ENCODE measurements at regions not wholly inside any gene's neighbourhood (a gene's known extent, or its start where the extent isn't known, plus 50 kb on each side); places are given as distances from the start of the nearest gene placed in this dataset.
"Not testable (repeated sequence)": the region's sequence is repeated elsewhere in the genome, so short reads cannot be mapped to it uniquely, and the experiment has no call there.

DNA sequence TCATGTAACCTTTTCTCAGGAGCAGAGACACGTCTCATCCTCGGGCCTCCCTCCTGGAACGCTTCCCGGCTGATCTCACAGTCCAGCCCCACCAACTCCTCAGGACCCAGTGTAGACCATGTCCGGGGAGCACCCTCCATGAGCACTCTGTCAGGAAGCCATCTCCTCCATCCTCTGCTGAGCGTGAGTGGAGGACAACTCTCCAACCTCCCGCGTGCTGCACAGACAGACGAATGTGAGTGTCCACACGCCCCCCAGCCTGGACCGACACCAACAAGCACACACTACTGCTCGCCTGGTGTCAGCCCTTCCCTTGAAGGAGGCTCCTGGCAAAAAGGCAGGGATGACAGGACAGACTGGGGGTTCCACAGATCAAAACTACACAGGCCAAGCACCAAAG, 86.6 kb downstream of the SHANK2 start:
- TF ChIP-seq POLR2A (IDR thresholded peaks at IDR 0.05) (no peak), POLR2AphosphoS5 (IDR thresholded peaks at IDR 0.05) (no peak), EP300 (IDR thresholded peaks at IDR 0.05) (no peak)
- TF ChIP-seq, protein P1, sequence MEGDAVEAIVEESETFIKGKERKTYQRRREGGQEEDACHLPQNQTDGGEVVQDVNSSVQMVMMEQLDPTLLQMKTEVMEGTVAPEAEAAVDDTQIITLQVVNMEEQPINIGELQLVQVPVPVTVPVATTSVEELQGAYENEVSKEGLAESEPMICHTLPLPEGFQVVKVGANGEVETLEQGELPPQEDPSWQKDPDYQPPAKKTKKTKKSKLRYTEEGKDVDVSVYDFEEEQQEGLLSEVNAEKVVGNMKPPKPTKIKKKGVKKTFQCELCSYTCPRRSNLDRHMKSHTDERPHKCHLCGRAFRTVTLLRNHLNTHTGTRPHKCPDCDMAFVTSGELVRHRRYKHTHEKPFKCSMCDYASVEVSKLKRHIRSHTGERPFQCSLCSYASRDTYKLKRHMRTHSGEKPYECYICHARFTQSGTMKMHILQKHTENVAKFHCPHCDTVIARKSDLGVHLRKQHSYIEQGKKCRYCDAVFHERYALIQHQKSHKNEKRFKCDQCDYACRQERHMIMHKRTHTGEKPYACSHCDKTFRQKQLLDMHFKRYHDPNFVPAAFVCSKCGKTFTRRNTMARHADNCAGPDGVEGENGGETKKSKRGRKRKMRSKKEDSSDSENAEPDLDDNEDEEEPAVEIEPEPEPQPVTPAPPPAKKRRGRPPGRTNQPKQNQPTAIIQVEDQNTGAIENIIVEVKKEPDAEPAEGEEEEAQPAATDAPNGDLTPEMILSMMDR (IDR thresholded peaks at IDR 0.05) = no peak
- peak; percentile 25 to 48 for DNase-seq (ENCODE audit: low spot score in 2 of 2)
- Histone ChIP-seq H3K4me1 (no peaks in the 10 kb centered on the region), H3K27ac (no peak overlapping the region), H3K4me3 (no peak overlapping the region), H3K9me3 (no peaks in the 10 kb centered on the region), H3K36me3 (no peaks in the 10 kb centered on the region), H3K27me3 (no peaks in the 10 kb centered on the region)
- 92% methylated on average over 12 of the region's 12 CpGs for WGBS

DNA sequence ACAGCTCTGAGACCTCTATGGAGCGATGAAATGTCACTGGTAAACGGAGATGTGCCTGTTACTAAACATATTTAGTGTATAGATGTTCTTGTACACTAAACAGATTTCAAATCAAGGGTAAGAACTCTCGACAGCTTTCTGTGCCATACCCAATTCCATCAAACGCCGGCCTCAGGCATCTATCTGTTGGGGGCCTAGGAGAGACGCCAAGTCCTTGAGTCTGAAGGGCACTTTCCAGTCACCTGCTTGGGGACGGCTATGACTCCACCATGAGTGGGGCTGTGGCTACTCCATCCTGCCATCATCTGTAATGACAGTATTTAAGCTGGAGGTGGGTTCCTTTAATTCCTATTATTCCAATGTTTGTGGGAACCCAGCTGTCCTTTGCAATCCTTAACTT, 87.8 kb downstream of the SHANK2 start:
- peak; percentile 28 to 50 for DNase-seq (ENCODE audit: low spot score in 2 of 2)
- Histone ChIP-seq H3K4me1 (no peaks in the 10 kb centered on the region), H3K27ac (no peak overlapping the region), H3K27me3 (no peaks in the 10 kb centered on the region), H3K4me3 (no peak overlapping the region), H3K36me3 (no peaks in the 10 kb centered on the region), H3K9me3 (no peaks in the 10 kb centered on the region)
- TF ChIP-seq EP300 (IDR thresholded peaks at IDR 0.05) = no peak
- no peak for TF ChIP-seq POLR2AphosphoS5 (IDR thresholded peaks at IDR 0.05)
- TF ChIP-seq POLR2A (IDR thresholded peaks at IDR 0.05) = no peak
- TF ChIP-seq, protein P1 (IDR thresholded peaks at IDR 0.05) = no peak
- 87% methylated on average over 7 of the region's 7 CpGs for WGBS

DNA sequence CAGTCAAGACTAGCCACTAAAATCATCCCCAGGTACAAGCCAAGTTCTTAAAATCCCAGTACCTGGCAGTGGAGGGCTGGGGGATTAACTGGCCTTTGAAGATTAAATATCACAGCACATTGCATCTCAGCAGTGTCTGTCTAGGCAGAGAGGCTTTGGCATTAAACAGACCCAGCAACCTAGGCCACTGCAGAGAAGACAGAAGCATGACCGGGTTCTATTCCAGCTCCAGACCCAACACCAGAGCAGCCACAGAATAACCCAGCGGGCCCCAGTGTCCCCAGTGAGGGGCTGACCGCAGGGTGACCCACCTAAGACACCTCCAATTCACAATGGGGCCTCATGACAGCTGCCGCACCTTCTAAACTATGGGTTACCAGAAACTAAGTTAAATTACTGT, 88.2 kb downstream of the SHANK2 start:
- H3K4me3 ChIP-seq = no peak overlapping the region
- H3K4me1 ChIP-seq = no peaks in the 10 kb centered on the region
- no peaks in the 10 kb centered on the region for H3K9me3 ChIP-seq
- H3K27me3 ChIP-seq = no peaks in the 10 kb centered on the region
- H3K27ac ChIP-seq = no peak overlapping the region
- H3K36me3 ChIP-seq = no peaks in the 10 kb centered on the region
- TF ChIP-seq EP300 (IDR thresholded peaks at IDR 0.05) (no peak), POLR2A (IDR thresholded peaks at IDR 0.05) (no peak), POLR2AphosphoS5 (IDR thresholded peaks at IDR 0.05) (no peak)
- TF ChIP-seq, protein P1 (IDR thresholded peaks at IDR 0.05) = no peak
- 100% methylated on average over 1 of the region's 4 CpGs for WGBS
- DNase-seq (ENCODE audit: low spot score in 2 of 2) = peak; percentile 2 to 48

DNA sequence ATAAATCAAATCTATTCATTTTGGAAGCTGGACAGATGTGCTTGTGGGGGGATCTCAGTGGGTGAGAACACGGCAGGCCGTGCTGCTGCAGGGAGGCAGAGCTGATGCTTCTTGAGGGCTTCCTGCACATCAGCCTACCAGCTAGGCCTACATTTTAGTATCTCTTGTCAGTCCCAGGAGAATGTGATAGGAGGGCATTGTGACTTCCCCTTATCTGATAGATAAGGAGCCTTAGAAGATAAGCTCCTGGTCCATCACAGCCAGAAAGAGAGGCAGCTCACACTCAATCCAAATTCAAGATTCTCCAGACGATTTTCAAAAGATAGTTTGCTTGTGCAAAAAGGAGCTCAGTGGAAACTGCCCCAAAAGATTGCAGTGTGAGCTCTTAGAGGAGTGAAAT, 89.0 kb downstream of the SHANK2 start:
- H3K4me3 ChIP-seq = no peak overlapping the region
- H3K9me3 ChIP-seq = no peaks in the 10 kb centered on the region
- 62% methylated on average over 3 of the region's 3 CpGs for WGBS
- H3K27me3 ChIP-seq = no peaks in the 10 kb centered on the region
- no peak overlapping the region for H3K27ac ChIP-seq
- no peaks in the 10 kb centered on the region for H3K4me1 ChIP-seq
- H3K36me3 ChIP-seq = no peaks in the 10 kb centered on the region
- peak; percentile 10 to 24 for DNase-seq (ENCODE audit: low spot score in 2 of 2)
- TF ChIP-seq, protein P1 (IDR thresholded peaks at IDR 0.05) = no peak
- no peak for TF ChIP-seq EP300 (IDR thresholded peaks at IDR 0.05)
- no peak for TF ChIP-seq POLR2A (IDR thresholded peaks at IDR 0.05)
- no peak for TF ChIP-seq POLR2AphosphoS5 (IDR thresholded peaks at IDR 0.05)

DNA sequence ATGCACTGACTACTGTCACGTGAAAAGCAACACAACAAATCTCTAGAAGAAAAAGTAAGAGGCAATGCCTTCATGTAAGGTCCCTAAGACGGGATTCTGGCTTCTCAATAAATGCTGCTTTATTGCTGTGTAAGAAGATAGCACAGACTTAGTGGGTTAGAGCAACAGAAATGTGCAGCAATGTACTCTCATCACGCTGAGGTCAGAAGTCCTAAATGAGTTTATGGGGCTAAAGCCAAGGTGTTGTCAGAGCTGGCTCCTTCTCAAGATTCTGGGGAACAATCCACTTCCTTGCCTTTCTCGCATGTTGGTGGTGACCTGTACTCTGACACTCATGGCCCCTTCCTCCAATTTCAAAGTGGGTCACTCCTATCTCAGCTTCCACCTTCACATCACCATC, 93.4 kb downstream of the SHANK2 start:
- DNase-seq (ENCODE audit: low spot score in 2 of 2) = peak; percentile 2 to 16
- TF ChIP-seq, protein P1 (IDR thresholded peaks at IDR 0.05) = no peak

DNA sequence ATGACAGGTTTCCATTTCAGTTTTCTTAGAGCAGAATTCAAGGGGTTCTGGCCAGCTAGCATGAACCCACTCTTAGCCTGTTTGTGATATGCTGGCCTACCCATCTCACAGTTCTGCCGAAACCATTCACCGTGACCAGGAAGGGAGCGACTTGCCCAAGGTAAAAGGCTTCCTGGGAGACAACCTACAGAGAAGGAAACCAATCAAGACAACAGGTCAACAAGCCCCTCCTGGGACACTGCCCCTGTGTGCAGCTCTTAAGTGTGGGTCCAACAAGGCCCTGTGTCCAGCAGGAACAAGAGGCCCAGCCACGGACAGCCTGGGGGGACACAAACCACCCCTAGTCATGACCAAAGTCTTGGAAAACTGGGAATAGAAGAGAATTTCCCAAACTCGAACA, 94.7 kb downstream of the SHANK2 start:
- H3K27me3 ChIP-seq = peaks cover 11% of the 10 kb centered on the region
- not testable (repeated sequence) for H3K4me3 ChIP-seq, H3K36me3 ChIP-seq, H3K9me3 ChIP-seq, H3K4me1 ChIP-seq, H3K27ac ChIP-seq
- DNase-seq (ENCODE audit: low spot score in 2 of 2) = peak; percentile 18 to 41
- WGBS = 92% methylated on average over 5 of the region's 5 CpGs

More for the DNA sequence above, 93.4 kb downstream of the SHANK2 start:
- H3K9me3 ChIP-seq = no peaks in the 10 kb centered on the region
- no peak overlapping the region for H3K27ac ChIP-seq
- 70% methylated on average over 4 of the region's 4 CpGs for WGBS
- no peaks in the 10 kb centered on the region for H3K4me1 ChIP-seq
- no peak overlapping the region for H3K4me3 ChIP-seq
- peaks cover 10% of the 10 kb centered on the region for H3K27me3 ChIP-seq
- H3K36me3 ChIP-seq = no peaks in the 10 kb centered on the region
